Lower lobe of right lung (tissue), 2 donors: ENCODE measurements at regions not wholly inside any gene's neighbourhood (a gene's known extent, or its start where the extent isn't known, plus 50 kb on each side); places are given as distances from the start of the nearest gene placed in this dataset.
"Not testable (repeated sequence)": the region's sequence is repeated elsewhere in the genome, so short reads cannot be mapped to it uniquely, and the experiment has no call there.

Source experiments
- ATAC-seq, 2 donors: fragments of 200-7000 bp; cut with Tn5 transposase; one replicate each; pipeline ENCODE4 v1.9.1; 2020 to 2022; ENCODE audit warnings: mild to moderate bottlenecking in 2 of 2, moderate library complexity in 2 of 2
- DNase-seq: peaks from one replicate; pipeline ENCODE4 v3.0.0-alpha.2; 2020
- H3K27ac ChIP-seq: fragments of 200-600 bp; one replicate; pipeline ENCODE4 v1.8.0; 2022
- H3K27me3 ChIP-seq: fragments of 200-600 bp; one replicate; pipeline ENCODE4 v1.8.0; 2022; ENCODE audit warnings: low read depth
- H3K36me3 ChIP-seq: fragments of 200-600 bp; one replicate; pipeline ENCODE4 v1.8.0; 2022; ENCODE audit warnings: mild to moderate bottlenecking
- H3K4me1 ChIP-seq: fragments of 200-600 bp; one replicate; pipeline ENCODE4 v1.8.0; 2022
- H3K4me3 ChIP-seq: fragments of 200-600 bp; one replicate; pipeline ENCODE4 v1.8.0; 2022; ENCODE audit warnings: mild to moderate bottlenecking
- H3K9me3 ChIP-seq: fragments of 200-600 bp; one replicate; pipeline ENCODE4 v1.8.0; 2022
- CTCF ChIP-seq: fragments of 200-600 bp; IDR thresholded peaks from one replicate; pipeline ENCODE4 v1.8.0; 2022; ENCODE audit warnings: antibody characterized with exemption, mild to moderate bottlenecking
- intact Hi-C: fragments of 100-400 bp; cut with DNase I; formaldehyde crosslinking; loops from one replicate; pipeline ENCODE4 v1.11.0; 2022
- donor health status: DM: no; HTN: yes; CAD: no; lungs with severe emphysema.

GRCh38 chr12:46657453-46658411 is 168.1 kb downstream of the SLC38A4 start:
- DNase-seq (no peak), ATAC-seq (no peak)
- H3K4me1 ChIP-seq, result peaks cover 33% of the 10 kb centered on the region
- no peak for TF ChIP-seq CTCF
- H3K27me3 ChIP-seq, result no peaks in the 10 kb centered on the region
- no peaks in the 10 kb centered on the region for H3K9me3 ChIP-seq
- peak overlapping the region; percentile 1 for H3K27ac ChIP-seq
- intact Hi-C loops, result no loop called here
- no peak overlapping the region for H3K4me3 ChIP-seq
- H3K36me3 ChIP-seq, result no peaks in the 10 kb centered on the region

- peaks cover 25% of the 10 kb centered on the region for H3K4me1 ChIP-seq
- H3K36me3 ChIP-seq, H3K4me3 ChIP-seq, intact Hi-C loops, H3K27me3 ChIP-seq, DNase-seq, H3K27ac ChIP-seq, H3K9me3 ChIP-seq, ATAC-seq: not testable (repeated sequence)
Measured at GRCh38 chr12:46655984-46656383, 169.8 kb downstream of the SLC38A4 start.

- H3K27me3 ChIP-seq, result no peaks in the 10 kb centered on the region
- no peak for DNase-seq
- H3K36me3 ChIP-seq, result no peaks in the 10 kb centered on the region
- TF ChIP-seq CTCF, result no peak
- H3K9me3 ChIP-seq, result no peaks in the 10 kb centered on the region
- no peak overlapping the region for H3K27ac ChIP-seq
- no peak overlapping the region for H3K4me3 ChIP-seq
- ATAC-seq, result no peak
- intact Hi-C loops, result no loop called here
- peaks cover 7% of the 10 kb centered on the region for H3K4me1 ChIP-seq
Measured at GRCh38 chr12:46653311-46653710, 172.5 kb downstream of the SLC38A4 start.

GRCh38 chr12:46652692-46653091 is 173.1 kb downstream of the SLC38A4 start:
- intact Hi-C loops, result no loop called here
- Histone ChIP-seq H3K4me3 (no peak overlapping the region), H3K4me1 (peaks cover 6% of the 10 kb centered on the region), H3K36me3 (no peaks in the 10 kb centered on the region), H3K27me3 (no peaks in the 10 kb centered on the region), H3K27ac (no peak overlapping the region), H3K9me3 (no peaks in the 10 kb centered on the region)
- ATAC-seq (no peak), DNase-seq (no peak)
- no peak for TF ChIP-seq CTCF

- no peak for DNase-seq
- Histone ChIP-seq H3K36me3 (no peaks in the 10 kb centered on the region), H3K4me3 (no peak overlapping the region), H3K27ac (no peak overlapping the region), H3K9me3 (no peaks in the 10 kb centered on the region), H3K4me1 (no peaks in the 10 kb centered on the region), H3K27me3 (no peaks in the 10 kb centered on the region)
- TF ChIP-seq CTCF, result no peak
- intact Hi-C loops, result no loop called here
- no peak for ATAC-seq
Measured at GRCh38 chr12:46650688-46651087, 175.1 kb downstream of the SLC38A4 start.

- Histone ChIP-seq H3K4me3 (no peak overlapping the region), H3K27ac (no peak overlapping the region), H3K4me1 (no peaks in the 10 kb centered on the region), H3K27me3 (no peaks in the 10 kb centered on the region), H3K9me3 (no peaks in the 10 kb centered on the region), H3K36me3 (no peaks in the 10 kb centered on the region)
- intact Hi-C loops, result no loop called here
- ATAC-seq (no peak), DNase-seq (no peak)
- no peak for TF ChIP-seq CTCF
Measured at GRCh38 chr12:46649433-46649832, 176.4 kb downstream of the SLC38A4 start.
